GM19023 (cell line): ENCODE measurements at regions not wholly inside any gene's neighbourhood (a gene's known extent, or its start where the extent isn't known, plus 50 kb on each side); places are given as distances from the start of the nearest gene placed in this dataset.

Source experiments
- ATAC-seq: cut with Tn5 transposase; IDR thresholded peaks from one replicate; pipeline ENCODE4 v1.9.1; 2021; ENCODE audit warnings: mild to moderate bottlenecking, moderate library complexity; ENCODE audit not compliant: unreplicated experiment

- ATAC-seq, result no peak
Observed at GRCh38 chr3:8451696-8452095, 49.9 kb upstream of the LMCD1 start.
